GM12801 (cell line): ENCODE measurements at regions not wholly inside any gene's neighbourhood (a gene's known extent, or its start where the extent isn't known, plus 50 kb on each side); places are given as distances from the start of the nearest gene placed in this dataset.

Source experiments
- CTCF ChIP-seq: IDR thresholded peaks from one replicate; pipeline ENCODE4 v1.5.1; 2011; ENCODE audit warnings: control low read depth; ENCODE audit not compliant: insufficient read length; ENCODE audit errors: extremely low read depth

DNA sequence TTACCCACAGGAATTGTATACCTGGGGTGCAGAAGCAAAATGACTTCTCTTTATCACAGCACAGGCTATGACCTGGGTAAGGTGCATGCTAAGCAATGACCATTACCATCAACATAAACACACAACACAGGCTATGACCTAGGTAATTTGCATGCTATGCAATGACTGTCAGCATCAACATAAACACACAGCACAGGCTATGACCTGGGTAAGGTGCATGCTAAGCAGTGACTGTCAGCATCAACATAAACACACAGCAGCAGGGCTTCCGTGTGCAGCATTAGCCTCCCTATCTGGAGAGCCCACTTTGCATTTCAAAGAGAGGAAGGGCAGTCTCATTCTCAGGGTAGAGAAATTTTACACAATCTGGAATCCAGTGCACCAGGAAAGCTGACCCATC is 583.0 kb downstream of the TMEM121 start:
- no peak for TF ChIP-seq CTCF

DNA sequence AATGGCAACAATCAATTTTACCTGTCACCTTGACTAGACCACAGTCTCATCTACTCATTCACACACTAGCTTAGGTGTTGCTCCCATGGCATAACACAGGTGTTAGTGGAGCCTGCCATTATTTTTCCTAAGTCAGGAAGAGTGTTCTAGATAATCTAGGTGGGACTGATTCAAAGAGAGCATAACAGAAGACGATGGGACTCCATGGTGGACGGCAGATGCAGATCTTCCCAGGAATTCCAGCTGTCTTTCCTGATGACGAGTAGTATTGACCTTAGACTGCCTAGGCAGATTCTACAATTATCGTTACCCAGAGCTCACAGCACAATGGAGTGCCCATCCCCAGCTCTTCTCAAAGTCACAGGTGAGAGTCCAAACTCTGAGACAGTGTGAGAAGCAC is 589.0 kb downstream of the TMEM121 start:
- no peak for TF ChIP-seq CTCF

- no peak for TF ChIP-seq CTCF
These were observed 593.7 kb downstream of the TMEM121 start for GRCh38 chr14:106120101-106120500.

- no peak for TF ChIP-seq CTCF
These were observed 602.9 kb downstream of the TMEM121 start for GRCh38 chr14:106129274-106129673.

GRCh38 chr14:106134886-106135285 is 608.5 kb downstream of the TMEM121 start:
- no peak for TF ChIP-seq CTCF

GRCh38 chr14:106141242-106142220 is 615.1 kb downstream of the TMEM121 start:
- no peak for TF ChIP-seq CTCF

- TF ChIP-seq CTCF = no peak
These were observed 636.9 kb downstream of the TMEM121 start for GRCh38 chr14:106163316-106163715.
